ENCODE measurements at regions not wholly inside any gene's neighbourhood (a gene's known extent, or its start where the extent isn't known, plus 50 kb on each side); places are given as distances from the start of the nearest gene placed in this dataset.

DNA sequence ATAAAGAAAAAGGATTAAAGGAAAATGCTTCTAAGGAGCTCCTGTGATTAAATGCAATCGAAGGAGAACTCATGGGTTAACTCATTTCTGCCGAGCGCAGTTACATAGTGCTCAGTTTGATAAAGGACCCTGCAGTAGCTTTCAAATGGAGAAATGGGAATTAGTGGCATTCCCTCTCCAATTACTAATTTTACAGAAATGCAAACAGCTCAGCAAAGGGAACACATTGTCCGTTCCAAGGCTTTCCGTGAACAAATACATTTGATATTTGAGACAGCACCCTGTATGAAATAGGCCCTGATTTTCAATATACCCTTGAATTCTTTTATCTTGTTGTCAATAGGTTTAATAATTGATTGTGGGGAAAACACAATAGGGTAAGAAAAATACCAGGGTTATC lies 375.9 kb upstream of the TSHZ2 start:
- TF ChIP-seq CTCF (IDR thresholded peaks at IDR 0.05; ENCODE audit: poor library complexity, severe bottlenecking) (no peak), RAD21 (conservative IDR thresholded peaks at IDR 0.05) (no peak), SMC3 (conservative IDR thresholded peaks at IDR 0.05; ENCODE audit: poor library complexity) (no peak), EZH2 (IDR thresholded peaks at IDR 0.05; ENCODE audit: borderline replicate concordance, insufficient read depth, low read length, poor library complexity, severe bottlenecking) (no peak), POLR2AphosphoS5 (IDR thresholded peaks at IDR 0.05) (no peak), EP300 (conservative IDR thresholded peaks at IDR 0.05; ENCODE audit: poor library complexity, severe bottlenecking) (no peak), MXI1 (conservative IDR thresholded peaks at IDR 0.05; ENCODE audit: poor library complexity, severe bottlenecking) (no peak), TAF1 (IDR thresholded peaks at IDR 0.05; ENCODE audit: low read depth) (no peak)
- TF ChIP-seq, protein P1, sequence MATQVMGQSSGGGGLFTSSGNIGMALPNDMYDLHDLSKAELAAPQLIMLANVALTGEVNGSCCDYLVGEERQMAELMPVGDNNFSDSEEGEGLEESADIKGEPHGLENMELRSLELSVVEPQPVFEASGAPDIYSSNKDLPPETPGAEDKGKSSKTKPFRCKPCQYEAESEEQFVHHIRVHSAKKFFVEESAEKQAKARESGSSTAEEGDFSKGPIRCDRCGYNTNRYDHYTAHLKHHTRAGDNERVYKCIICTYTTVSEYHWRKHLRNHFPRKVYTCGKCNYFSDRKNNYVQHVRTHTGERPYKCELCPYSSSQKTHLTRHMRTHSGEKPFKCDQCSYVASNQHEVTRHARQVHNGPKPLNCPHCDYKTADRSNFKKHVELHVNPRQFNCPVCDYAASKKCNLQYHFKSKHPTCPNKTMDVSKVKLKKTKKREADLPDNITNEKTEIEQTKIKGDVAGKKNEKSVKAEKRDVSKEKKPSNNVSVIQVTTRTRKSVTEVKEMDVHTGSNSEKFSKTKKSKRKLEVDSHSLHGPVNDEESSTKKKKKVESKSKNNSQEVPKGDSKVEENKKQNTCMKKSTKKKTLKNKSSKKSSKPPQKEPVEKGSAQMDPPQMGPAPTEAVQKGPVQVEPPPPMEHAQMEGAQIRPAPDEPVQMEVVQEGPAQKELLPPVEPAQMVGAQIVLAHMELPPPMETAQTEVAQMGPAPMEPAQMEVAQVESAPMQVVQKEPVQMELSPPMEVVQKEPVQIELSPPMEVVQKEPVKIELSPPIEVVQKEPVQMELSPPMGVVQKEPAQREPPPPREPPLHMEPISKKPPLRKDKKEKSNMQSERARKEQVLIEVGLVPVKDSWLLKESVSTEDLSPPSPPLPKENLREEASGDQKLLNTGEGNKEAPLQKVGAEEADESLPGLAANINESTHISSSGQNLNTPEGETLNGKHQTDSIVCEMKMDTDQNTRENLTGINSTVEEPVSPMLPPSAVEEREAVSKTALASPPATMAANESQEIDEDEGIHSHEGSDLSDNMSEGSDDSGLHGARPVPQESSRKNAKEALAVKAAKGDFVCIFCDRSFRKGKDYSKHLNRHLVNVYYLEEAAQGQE (IDR thresholded peaks at IDR 0.05; ENCODE audit: borderline replicate concordance): no peak
